Upper lobe of left lung (tissue), 4 donors: ENCODE measurements at regions not wholly inside any gene's neighbourhood (a gene's known extent, or its start where the extent isn't known, plus 50 kb on each side); places are given as distances from the start of the nearest gene placed in this dataset.

ENCODE experiments used
- POLR2A ChIP-seq, 4 donors: fragments of 450-650 bp; IDR thresholded peaks; one replicate each; pipeline ENCODE4 v1.5.1; 2016 to 2017; ENCODE audit warnings: antibody characterized with exemption in 4 of 4, mild to moderate bottlenecking in 2 of 4
- POLR2AphosphoS5 ChIP-seq, 2 donors: sonication (generic); formaldehyde crosslinking; IDR thresholded peaks; one replicate each; pipeline ENCODE4 v1.5.1; 2017; ENCODE audit warnings: antibody characterized with exemption in 2 of 2
- TF ChIP-seq, protein P1 (sequence below), 6 experiments: fragments of 450-650 bp in 4 of 6; fragments of 200-600 bp in 2 of 6; sonication (generic) in 2 of 6; IDR thresholded peaks; one replicate each; pipeline ENCODE4 v1.5.1; 2016 to 2019; ENCODE audit warnings: antibody characterized with exemption in 6 of 6

GRCh38 chr14:106786697-106787096 is 1260.3 kb downstream of the TMEM121 start:
- TF ChIP-seq, protein P1, sequence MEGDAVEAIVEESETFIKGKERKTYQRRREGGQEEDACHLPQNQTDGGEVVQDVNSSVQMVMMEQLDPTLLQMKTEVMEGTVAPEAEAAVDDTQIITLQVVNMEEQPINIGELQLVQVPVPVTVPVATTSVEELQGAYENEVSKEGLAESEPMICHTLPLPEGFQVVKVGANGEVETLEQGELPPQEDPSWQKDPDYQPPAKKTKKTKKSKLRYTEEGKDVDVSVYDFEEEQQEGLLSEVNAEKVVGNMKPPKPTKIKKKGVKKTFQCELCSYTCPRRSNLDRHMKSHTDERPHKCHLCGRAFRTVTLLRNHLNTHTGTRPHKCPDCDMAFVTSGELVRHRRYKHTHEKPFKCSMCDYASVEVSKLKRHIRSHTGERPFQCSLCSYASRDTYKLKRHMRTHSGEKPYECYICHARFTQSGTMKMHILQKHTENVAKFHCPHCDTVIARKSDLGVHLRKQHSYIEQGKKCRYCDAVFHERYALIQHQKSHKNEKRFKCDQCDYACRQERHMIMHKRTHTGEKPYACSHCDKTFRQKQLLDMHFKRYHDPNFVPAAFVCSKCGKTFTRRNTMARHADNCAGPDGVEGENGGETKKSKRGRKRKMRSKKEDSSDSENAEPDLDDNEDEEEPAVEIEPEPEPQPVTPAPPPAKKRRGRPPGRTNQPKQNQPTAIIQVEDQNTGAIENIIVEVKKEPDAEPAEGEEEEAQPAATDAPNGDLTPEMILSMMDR (IDR thresholded peaks at IDR 0.05), result no peak
- TF ChIP-seq POLR2A (IDR thresholded peaks at IDR 0.05), result no peak
- no peak for TF ChIP-seq POLR2AphosphoS5 (IDR thresholded peaks at IDR 0.05)
